ENCODE measurements at regions not wholly inside any gene's neighbourhood (a gene's known extent, or its start where the extent isn't known, plus 50 kb on each side); places are given as distances from the start of the nearest gene placed in this dataset.

GRCh38 chr4:71167083-71167482 lies 171.7 kb upstream of the SLC4A4 start:
- H3K9me3 ChIP-seq (ENCODE audit: control insufficient read depth in 2 of 2, insufficient read depth in 1 of 2, low read depth in 1 of 2, low read length in 1 of 2) = no peaks in the 10 kb centered on the region
- no peaks in the 10 kb centered on the region for H3K27me3 ChIP-seq (ENCODE audit: control insufficient read depth in 3 of 3, insufficient read depth in 3 of 3, low read length in 3 of 3)
- no peak overlapping the region for H3K27ac ChIP-seq (ENCODE audit: low read depth in 1 of 3, low read length in 2 of 3)
- 92 to 98% (median 96%) methylated on average over 3 of the region's 3 CpGs for WGBS, 3 donors
- no peak overlapping the region for H3K4me3 ChIP-seq (ENCODE audit: low read depth in 1 of 3, low read length in 3 of 3)
- no peak for DNase-seq
- peaks cover 0 to 3% (median under 1%) of the 10 kb centered on the region in 3 donors for H3K4me1 ChIP-seq (ENCODE audit: control insufficient read depth in 3 of 3, insufficient read depth in 2 of 3, low read depth in 1 of 3, low read length in 2 of 3)
- FAIRE-seq = no peak
- H3K36me3 ChIP-seq (ENCODE audit: control insufficient read depth in 3 of 3, insufficient read depth in 2 of 3, low read depth in 1 of 3, low read length in 3 of 3) = no peaks in the 10 kb centered on the region

- no peaks in the 10 kb centered on the region for H3K27me3 ChIP-seq (ENCODE audit: control insufficient read depth in 3 of 3, insufficient read depth in 3 of 3, low read length in 3 of 3)
- no peak overlapping the region for H3K4me3 ChIP-seq (ENCODE audit: low read depth in 1 of 3, low read length in 3 of 3)
- H3K36me3 ChIP-seq (ENCODE audit: control insufficient read depth in 3 of 3, insufficient read depth in 2 of 3, low read depth in 1 of 3, low read length in 3 of 3) = no peaks in the 10 kb centered on the region
- peaks cover 0 to 3% of the 10 kb centered on the region in 2 donors for H3K9me3 ChIP-seq (ENCODE audit: control insufficient read depth in 2 of 2, insufficient read depth in 1 of 2, low read depth in 1 of 2, low read length in 1 of 2)
- FAIRE-seq (no peak), DNase-seq (no peak)
- no peaks in the 10 kb centered on the region for H3K4me1 ChIP-seq (ENCODE audit: control insufficient read depth in 3 of 3, insufficient read depth in 2 of 3, low read depth in 1 of 3, low read length in 2 of 3)
- H3K27ac ChIP-seq (ENCODE audit: low read depth in 1 of 3, low read length in 2 of 3) = no peak overlapping the region
- 97 to 98% (median 97%) methylated on average over 2 of the region's 2 CpGs for WGBS, 3 donors
Observed at GRCh38 chr4:71171592-71171991, 167.2 kb upstream of the SLC4A4 start.

GRCh38 chr4:71181332-71181731 lies 157.5 kb upstream of the SLC4A4 start:
- H3K27ac ChIP-seq (ENCODE audit: low read depth in 1 of 3, low read length in 2 of 3) = no peak overlapping the region
- WGBS, 3 donors = 57 to 80% (median 57%) methylated on average over 1 of the region's 1 CpG
- no peaks in the 10 kb centered on the region for H3K4me1 ChIP-seq (ENCODE audit: control insufficient read depth in 3 of 3, insufficient read depth in 2 of 3, low read depth in 1 of 3, low read length in 2 of 3)
- FAIRE-seq (no peak), DNase-seq (no peak)
- H3K9me3 ChIP-seq (ENCODE audit: control insufficient read depth in 2 of 2, insufficient read depth in 1 of 2, low read depth in 1 of 2, low read length in 1 of 2) = no peaks in the 10 kb centered on the region
- H3K4me3 ChIP-seq (ENCODE audit: low read depth in 1 of 3, low read length in 3 of 3) = no peak overlapping the region
- H3K27me3 ChIP-seq (ENCODE audit: control insufficient read depth in 3 of 3, insufficient read depth in 3 of 3, low read length in 3 of 3) = no peaks in the 10 kb centered on the region
- no peaks in the 10 kb centered on the region for H3K36me3 ChIP-seq (ENCODE audit: control insufficient read depth in 3 of 3, insufficient read depth in 2 of 3, low read depth in 1 of 3, low read length in 3 of 3)

- Histone ChIP-seq H3K27me3 (ENCODE audit: control insufficient read depth in 3 of 3, insufficient read depth in 3 of 3, low read length in 3 of 3) (peaks cover 0 to 4% (median 0%) of the 10 kb centered on the region in 3 donors), H3K9me3 (ENCODE audit: control insufficient read depth in 2 of 2, insufficient read depth in 1 of 2, low read depth in 1 of 2, low read length in 1 of 2) (no peaks in the 10 kb centered on the region), H3K4me3 (ENCODE audit: low read depth in 1 of 3, low read length in 3 of 3) (no peak overlapping the region), H3K36me3 (ENCODE audit: control insufficient read depth in 3 of 3, insufficient read depth in 2 of 3, low read depth in 1 of 3, low read length in 3 of 3) (no peaks in the 10 kb centered on the region), H3K4me1 (ENCODE audit: control insufficient read depth in 3 of 3, insufficient read depth in 2 of 3, low read depth in 1 of 3, low read length in 2 of 3) (no peaks in the 10 kb centered on the region), H3K27ac (ENCODE audit: low read depth in 1 of 3, low read length in 2 of 3) (no peak overlapping the region)
- FAIRE-seq (peak; percentile 82), DNase-seq (peak; percentile 79 to 86)
- WGBS, 3 donors = 10 to 25% (median 17%) methylated on average over 10 of the region's 10 CpGs
Observed at GRCh38 chr4:71184195-71184781, 154.5 kb upstream of the SLC4A4 start.

GRCh38 chr4:71185037-71185436 lies 153.8 kb upstream of the SLC4A4 start:
- Histone ChIP-seq H3K27me3 (ENCODE audit: control insufficient read depth in 3 of 3, insufficient read depth in 3 of 3, low read length in 3 of 3) (peaks cover 0 to 4% (median 0%) of the 10 kb centered on the region in 3 donors), H3K4me3 (ENCODE audit: low read depth in 1 of 3, low read length in 3 of 3) (no peak overlapping the region), H3K27ac (ENCODE audit: low read depth in 1 of 3, low read length in 2 of 3) (no peak overlapping the region), H3K36me3 (ENCODE audit: control insufficient read depth in 3 of 3, insufficient read depth in 2 of 3, low read depth in 1 of 3, low read length in 3 of 3) (no peaks in the 10 kb centered on the region), H3K9me3 (ENCODE audit: control insufficient read depth in 2 of 2, insufficient read depth in 1 of 2, low read depth in 1 of 2, low read length in 1 of 2) (no peaks in the 10 kb centered on the region), H3K4me1 (ENCODE audit: control insufficient read depth in 3 of 3, insufficient read depth in 2 of 3, low read depth in 1 of 3, low read length in 2 of 3) (no peaks in the 10 kb centered on the region)
- 74 to 76% (median 74%) methylated on average over 3 of the region's 3 CpGs for WGBS, 3 donors
- DNase-seq (no peak), FAIRE-seq (no peak)

GRCh38 chr4:71186257-71186565 lies 152.6 kb upstream of the SLC4A4 start:
- no peak for FAIRE-seq
- no peak for DNase-seq

GRCh38 chr4:71186566-71187403 lies 152.0 kb upstream of the SLC4A4 start:
- FAIRE-seq (no peak), DNase-seq (peak; percentile 75 to 85)
- Histone ChIP-seq H3K36me3 (ENCODE audit: control insufficient read depth in 3 of 3, insufficient read depth in 2 of 3, low read depth in 1 of 3, low read length in 3 of 3) (no peaks in the 10 kb centered on the region), H3K27ac (ENCODE audit: low read depth in 1 of 3, low read length in 2 of 3) (peak overlapping the region; percentile 68 to 87 (median 82)), H3K4me1 (ENCODE audit: control insufficient read depth in 3 of 3, insufficient read depth in 2 of 3, low read depth in 1 of 3, low read length in 2 of 3) (peaks cover 0 to 2% (median 0%) of the 10 kb centered on the region in 3 donors), H3K27me3 (ENCODE audit: control insufficient read depth in 3 of 3, insufficient read depth in 3 of 3, low read length in 3 of 3) (peaks cover 0 to 4% (median 0%) of the 10 kb centered on the region in 3 donors), H3K4me3 (ENCODE audit: low read depth in 1 of 3, low read length in 3 of 3) (peak overlapping the region; percentile 85 to 93 (median 88)), H3K9me3 (ENCODE audit: control insufficient read depth in 2 of 2, insufficient read depth in 1 of 2, low read depth in 1 of 2, low read length in 1 of 2) (no peaks in the 10 kb centered on the region)
- 1 to 2% (median 1%) methylated on average over 67 to 105 of the region's 105 CpGs for WGBS, 3 donors

More at GRCh38 chr4:71186257-71186565, 152.6 kb upstream of the SLC4A4 start:
- Histone ChIP-seq H3K9me3 (ENCODE audit: control insufficient read depth in 2 of 2, insufficient read depth in 1 of 2, low read depth in 1 of 2, low read length in 1 of 2) (no peaks in the 10 kb centered on the region), H3K27me3 (ENCODE audit: control insufficient read depth in 3 of 3, insufficient read depth in 3 of 3, low read length in 3 of 3) (peaks cover 0 to 4% (median 0%) of the 10 kb centered on the region in 3 donors), H3K4me3 (ENCODE audit: low read depth in 1 of 3, low read length in 3 of 3) (peak overlapping the region; percentile 44 to 93 (median 88)), H3K27ac (ENCODE audit: low read depth in 1 of 3, low read length in 2 of 3) (peak overlapping the region; percentile 20 to 82 (median 65)), H3K4me1 (ENCODE audit: control insufficient read depth in 3 of 3, insufficient read depth in 2 of 3, low read depth in 1 of 3, low read length in 2 of 3) (peaks cover 0 to 2% (median 0%) of the 10 kb centered on the region in 3 donors), H3K36me3 (ENCODE audit: control insufficient read depth in 3 of 3, insufficient read depth in 2 of 3, low read depth in 1 of 3, low read length in 3 of 3) (no peaks in the 10 kb centered on the region)
- 1 to 3% (median 1%) methylated on average over 11 of the region's 11 CpGs for WGBS, 3 donors

GRCh38 chr4:71187404-71188155 lies 151.2 kb upstream of the SLC4A4 start:
- FAIRE-seq = no peak
- H3K36me3 ChIP-seq (ENCODE audit: control insufficient read depth in 3 of 3, insufficient read depth in 2 of 3, low read depth in 1 of 3, low read length in 3 of 3) = no peaks in the 10 kb centered on the region
- peaks cover 0 to 4% (median 0%) of the 10 kb centered on the region in 3 donors for H3K27me3 ChIP-seq (ENCODE audit: control insufficient read depth in 3 of 3, insufficient read depth in 3 of 3, low read length in 3 of 3)
- H3K4me3 ChIP-seq (ENCODE audit: low read depth in 1 of 3, low read length in 3 of 3) = peak overlapping the region; percentile 85 to 93 (median 88)
- whole genome bisulfite sequencing, 3 donors = 1 to 3% (median 2%) methylated on average over 32 to 45 of the region's 45 CpGs
- peak; percentile 78 to 80 for DNase-seq
- peaks cover 0 to 2% (median 0%) of the 10 kb centered on the region in 3 donors for H3K4me1 ChIP-seq (ENCODE audit: control insufficient read depth in 3 of 3, insufficient read depth in 2 of 3, low read depth in 1 of 3, low read length in 2 of 3)
- peak overlapping the region; percentile 27 to 82 (median 65) for H3K27ac ChIP-seq (ENCODE audit: low read depth in 1 of 3, low read length in 2 of 3)
- no peaks in the 10 kb centered on the region for H3K9me3 ChIP-seq (ENCODE audit: control insufficient read depth in 2 of 2, insufficient read depth in 1 of 2, low read depth in 1 of 2, low read length in 1 of 2)

Data from small intestine (tissue), 7 donors.